ENCODE measurements at regions not wholly inside any gene's neighbourhood (a gene's known extent, or its start where the extent isn't known, plus 50 kb on each side); places are given as distances from the start of the nearest gene placed in this dataset.
A peak's percentile ranks its signal among the peaks of the same experiment; 100 is the strongest.

- no peaks in the 10 kb centered on the region for H3K27me3 ChIP-seq
- H3K36me3 ChIP-seq, result no peaks in the 10 kb centered on the region
- no peak overlapping the region for H3K4me3 ChIP-seq
- no peaks in the 10 kb centered on the region for H3K9me3 ChIP-seq
- DNase-seq, result no peak
- no peak for TF ChIP-seq POLR2AphosphoS5 (IDR thresholded peaks at IDR 0.05)
- TF ChIP-seq, protein P1, sequence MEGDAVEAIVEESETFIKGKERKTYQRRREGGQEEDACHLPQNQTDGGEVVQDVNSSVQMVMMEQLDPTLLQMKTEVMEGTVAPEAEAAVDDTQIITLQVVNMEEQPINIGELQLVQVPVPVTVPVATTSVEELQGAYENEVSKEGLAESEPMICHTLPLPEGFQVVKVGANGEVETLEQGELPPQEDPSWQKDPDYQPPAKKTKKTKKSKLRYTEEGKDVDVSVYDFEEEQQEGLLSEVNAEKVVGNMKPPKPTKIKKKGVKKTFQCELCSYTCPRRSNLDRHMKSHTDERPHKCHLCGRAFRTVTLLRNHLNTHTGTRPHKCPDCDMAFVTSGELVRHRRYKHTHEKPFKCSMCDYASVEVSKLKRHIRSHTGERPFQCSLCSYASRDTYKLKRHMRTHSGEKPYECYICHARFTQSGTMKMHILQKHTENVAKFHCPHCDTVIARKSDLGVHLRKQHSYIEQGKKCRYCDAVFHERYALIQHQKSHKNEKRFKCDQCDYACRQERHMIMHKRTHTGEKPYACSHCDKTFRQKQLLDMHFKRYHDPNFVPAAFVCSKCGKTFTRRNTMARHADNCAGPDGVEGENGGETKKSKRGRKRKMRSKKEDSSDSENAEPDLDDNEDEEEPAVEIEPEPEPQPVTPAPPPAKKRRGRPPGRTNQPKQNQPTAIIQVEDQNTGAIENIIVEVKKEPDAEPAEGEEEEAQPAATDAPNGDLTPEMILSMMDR (IDR thresholded peaks at IDR 0.05), result no peak
- TF ChIP-seq EP300 (IDR thresholded peaks at IDR 0.05; ENCODE audit: low read depth), result no peak
- TF ChIP-seq POLR2A (IDR thresholded peaks at IDR 0.05), result no peak
- H3K27ac ChIP-seq, result no peak overlapping the region
- intact Hi-C loops (cut with DNase I; ENCODE audit: low total_unique reads), result no loop called here
- in situ Hi-C loops (cut with MboI; ENCODE audit: low pct_ligation_motif_present in 1 of 4, low pct_unique_long_range_greater_than_20kb in 1 of 4, low sequenced_read_pairs in 3 of 4), result no loop called here
- H3K4me1 ChIP-seq, result peaks cover 6 to 32% (median 12%) of the 10 kb centered on the region in 4 donors
- 97% methylated on average over 4 of the region's 4 CpGs; no CpG with 5 or more reads in 1 of the 2 donors for WGBS, 2 donors (ENCODE audit: low coverage in 1 of 2)
These were observed 360.3 kb upstream of the TNRC6C start for GRCh38 chr17:77598241-77598620.

GRCh38 chr17:77599699-77600098 is 358.8 kb upstream of the TNRC6C start:
- no peak for DNase-seq

GRCh38 chr17:77600346-77600745 is 358.2 kb upstream of the TNRC6C start:
- TF ChIP-seq POLR2A (IDR thresholded peaks at IDR 0.05) (no peak), POLR2AphosphoS5 (IDR thresholded peaks at IDR 0.05) (no peak), EP300 (IDR thresholded peaks at IDR 0.05; ENCODE audit: low read depth) (no peak)
- TF ChIP-seq, protein P1 (IDR thresholded peaks at IDR 0.05), result no peak
- Histone ChIP-seq H3K4me3 (no peak overlapping the region), H3K27ac (peak overlapping the region in 1 of 4 donors; percentile 80), H3K4me1 (peaks cover 7 to 29% (median 15%) of the 10 kb centered on the region in 4 donors), H3K36me3 (no peaks in the 10 kb centered on the region), H3K9me3 (no peaks in the 10 kb centered on the region), H3K27me3 (no peaks in the 10 kb centered on the region)
- WGBS, 2 donors (ENCODE audit: low coverage in 1 of 2), result 80 to 90% methylated on average over 7 to 9 of the region's 9 CpGs
- no peak for DNase-seq
- intact Hi-C loops (cut with DNase I; ENCODE audit: low total_unique reads) (no loop called here), in situ Hi-C loops (cut with MboI; ENCODE audit: low pct_ligation_motif_present in 1 of 4, low pct_unique_long_range_greater_than_20kb in 1 of 4, low sequenced_read_pairs in 3 of 4) (no loop called here)

More at GRCh38 chr17:77599699-77600098, 358.8 kb upstream of the TNRC6C start:
- Histone ChIP-seq H3K36me3 (no peaks in the 10 kb centered on the region), H3K9me3 (no peaks in the 10 kb centered on the region), H3K4me3 (no peak overlapping the region), H3K27me3 (no peaks in the 10 kb centered on the region), H3K27ac (no peak overlapping the region), H3K4me1 (peaks cover 7 to 34% (median 15%) of the 10 kb centered on the region in 4 donors)
- intact Hi-C loops (cut with DNase I; ENCODE audit: low total_unique reads) (no loop called here), in situ Hi-C loops (cut with MboI; ENCODE audit: low pct_ligation_motif_present in 1 of 4, low pct_unique_long_range_greater_than_20kb in 1 of 4, low sequenced_read_pairs in 3 of 4) (no loop called here)
- TF ChIP-seq, protein P1 (IDR thresholded peaks at IDR 0.05), result no peak
- TF ChIP-seq POLR2A (IDR thresholded peaks at IDR 0.05), result no peak
- no peak for TF ChIP-seq EP300 (IDR thresholded peaks at IDR 0.05; ENCODE audit: low read depth)
- no peak for TF ChIP-seq POLR2AphosphoS5 (IDR thresholded peaks at IDR 0.05)

- DNase-seq, result no peak
- WGBS, 2 donors (ENCODE audit: low coverage in 1 of 2), result 71 to 84% methylated on average over 3 to 18 of the region's 18 CpGs
- no peaks in the 10 kb centered on the region for H3K36me3 ChIP-seq
- in situ Hi-C loops (cut with MboI; ENCODE audit: low pct_ligation_motif_present in 1 of 4, low pct_unique_long_range_greater_than_20kb in 1 of 4, low sequenced_read_pairs in 3 of 4), result no loop called here
- H3K9me3 ChIP-seq, result no peaks in the 10 kb centered on the region
- H3K4me1 ChIP-seq, result peaks cover 7 to 21% (median 15%) of the 10 kb centered on the region in 4 donors
- no peaks in the 10 kb centered on the region for H3K27me3 ChIP-seq
- H3K27ac ChIP-seq, result peak overlapping the region; percentile 80 to 87 (median 86)
- no peak overlapping the region for H3K4me3 ChIP-seq
- TF ChIP-seq EP300 (IDR thresholded peaks at IDR 0.05; ENCODE audit: low read depth) (no peak), POLR2AphosphoS5 (IDR thresholded peaks at IDR 0.05) (no peak), POLR2A (IDR thresholded peaks at IDR 0.05) (no peak)
- TF ChIP-seq, protein P1 (IDR thresholded peaks at IDR 0.05), result no peak
- intact Hi-C loops (cut with DNase I; ENCODE audit: low total_unique reads), result no loop called here
These were observed 357.2 kb upstream of the TNRC6C start for GRCh38 chr17:77601054-77601979.

Data from transverse colon (tissue), 4 donors.